Stimulated activated naive CD8-positive, alpha-beta T cell treated with anti-CD3 and anti-CD28 coated beads, Interleukin-15, Interleukin-2, amounts not matched to agents 100 ng/mL and 50 ng/mL, for 24 hours (primary cell): ENCODE measurements at regions not wholly inside any gene's neighbourhood (a gene's known extent, or its start where the extent isn't known, plus 50 kb on each side); places are given as distances from the start of the nearest gene placed in this dataset.

Source experiments
- H3K27ac Mint-ChIP-seq: one replicate; pipeline ENCODE4 v1.8.0; 2021; ENCODE audit warnings: mild to moderate bottlenecking, mixed read lengths
- H3K27me3 Mint-ChIP-seq: one replicate; pipeline ENCODE4 v1.8.0; 2021; ENCODE audit warnings: mixed read lengths
- H3K36me3 Mint-ChIP-seq: one replicate; pipeline ENCODE4 v1.8.0; 2021; ENCODE audit warnings: low read depth, mixed read lengths
- H3K4me1 Mint-ChIP-seq: one replicate; pipeline ENCODE4 v1.8.0; 2021; ENCODE audit warnings: low read depth, mixed read lengths
- H3K4me3 Mint-ChIP-seq: one replicate; pipeline ENCODE4 v1.8.0; 2021; ENCODE audit warnings: mild to moderate bottlenecking, mixed read lengths
- H3K9me3 Mint-ChIP-seq: one replicate; pipeline ENCODE4 v1.8.0; 2021; ENCODE audit warnings: mixed read lengths

GRCh38 chr15:36389107-36389506 lies 190.3 kb upstream of the CDIN1 start:
- Mint-ChIP-seq H3K36me3 (no peaks in the 10 kb centered on the region), H3K27ac (no peak overlapping the region)

GRCh38 chr15:36390491-36390890 lies 188.9 kb upstream of the CDIN1 start:
- no peaks in the 10 kb centered on the region for H3K9me3 Mint-ChIP-seq
- H3K4me1 Mint-ChIP-seq, result no peaks in the 10 kb centered on the region
- H3K4me3 Mint-ChIP-seq, result no peak overlapping the region
- no peaks in the 10 kb centered on the region for H3K27me3 Mint-ChIP-seq
- H3K27ac Mint-ChIP-seq, result no peak overlapping the region
- H3K36me3 Mint-ChIP-seq, result no peaks in the 10 kb centered on the region

More at GRCh38 chr15:36389107-36389506, 190.3 kb upstream of the CDIN1 start:
- no peaks in the 10 kb centered on the region for H3K27me3 Mint-ChIP-seq
- no peaks in the 10 kb centered on the region for H3K4me1 Mint-ChIP-seq
- H3K4me3 Mint-ChIP-seq, result no peak overlapping the region
- no peaks in the 10 kb centered on the region for H3K9me3 Mint-ChIP-seq

GRCh38 chr15:36392676-36393266 lies 186.7 kb upstream of the CDIN1 start:
- no peak overlapping the region for H3K4me3 Mint-ChIP-seq

GRCh38 chr15:36398212-36398611 lies 181.2 kb upstream of the CDIN1 start:
- H3K4me3 Mint-ChIP-seq, result no peak overlapping the region
- no peak overlapping the region for H3K27ac Mint-ChIP-seq
- no peaks in the 10 kb centered on the region for H3K27me3 Mint-ChIP-seq
- H3K36me3 Mint-ChIP-seq, result no peaks in the 10 kb centered on the region
- no peaks in the 10 kb centered on the region for H3K4me1 Mint-ChIP-seq
- H3K9me3 Mint-ChIP-seq, result no peaks in the 10 kb centered on the region

More at GRCh38 chr15:36392676-36393266, 186.7 kb upstream of the CDIN1 start:
- no peak overlapping the region for H3K27ac Mint-ChIP-seq
- no peaks in the 10 kb centered on the region for H3K36me3 Mint-ChIP-seq
- H3K27me3 Mint-ChIP-seq, result no peaks in the 10 kb centered on the region
- H3K4me1 Mint-ChIP-seq, result no peaks in the 10 kb centered on the region
- no peaks in the 10 kb centered on the region for H3K9me3 Mint-ChIP-seq

- H3K27ac Mint-ChIP-seq, result no peak overlapping the region
- H3K4me1 Mint-ChIP-seq, result no peaks in the 10 kb centered on the region
- H3K27me3 Mint-ChIP-seq, result no peaks in the 10 kb centered on the region
- no peak overlapping the region for H3K4me3 Mint-ChIP-seq
- no peaks in the 10 kb centered on the region for H3K36me3 Mint-ChIP-seq
- no peaks in the 10 kb centered on the region for H3K9me3 Mint-ChIP-seq
These were observed 180.2 kb upstream of the CDIN1 start for GRCh38 chr15:36399276-36399675.

- H3K27me3 Mint-ChIP-seq, result no peaks in the 10 kb centered on the region
- no peak overlapping the region for H3K4me3 Mint-ChIP-seq
- no peaks in the 10 kb centered on the region for H3K4me1 Mint-ChIP-seq
- no peaks in the 10 kb centered on the region for H3K36me3 Mint-ChIP-seq
- no peak overlapping the region for H3K27ac Mint-ChIP-seq
- no peaks in the 10 kb centered on the region for H3K9me3 Mint-ChIP-seq
These were observed 178.4 kb upstream of the CDIN1 start for GRCh38 chr15:36400936-36401585.

GRCh38 chr15:36401586-36401966 lies 177.8 kb upstream of the CDIN1 start:
- H3K4me1 Mint-ChIP-seq, result no peaks in the 10 kb centered on the region
- H3K9me3 Mint-ChIP-seq, result no peaks in the 10 kb centered on the region
- no peaks in the 10 kb centered on the region for H3K36me3 Mint-ChIP-seq
- no peak overlapping the region for H3K4me3 Mint-ChIP-seq
- H3K27ac Mint-ChIP-seq, result no peak overlapping the region
- H3K27me3 Mint-ChIP-seq, result no peaks in the 10 kb centered on the region

- Mint-ChIP-seq H3K4me1 (no peaks in the 10 kb centered on the region), H3K9me3 (no peaks in the 10 kb centered on the region), H3K27ac (no peak overlapping the region), H3K36me3 (no peaks in the 10 kb centered on the region), H3K4me3 (no peak overlapping the region), H3K27me3 (no peaks in the 10 kb centered on the region)
These were observed 176.1 kb upstream of the CDIN1 start for GRCh38 chr15:36403351-36403750.

GRCh38 chr15:36406366-36406765 lies 173.1 kb upstream of the CDIN1 start:
- Mint-ChIP-seq H3K36me3 (no peaks in the 10 kb centered on the region), H3K27me3 (no peaks in the 10 kb centered on the region), H3K9me3 (no peaks in the 10 kb centered on the region), H3K4me1 (no peaks in the 10 kb centered on the region), H3K27ac (no peak overlapping the region), H3K4me3 (no peak overlapping the region)

GRCh38 chr15:36406911-36407310 lies 172.5 kb upstream of the CDIN1 start:
- H3K4me1 Mint-ChIP-seq, result no peaks in the 10 kb centered on the region
- no peaks in the 10 kb centered on the region for H3K27me3 Mint-ChIP-seq
- H3K27ac Mint-ChIP-seq, result no peak overlapping the region
- no peak overlapping the region for H3K4me3 Mint-ChIP-seq
- no peaks in the 10 kb centered on the region for H3K9me3 Mint-ChIP-seq
- H3K36me3 Mint-ChIP-seq, result no peaks in the 10 kb centered on the region

GRCh38 chr15:36407647-36408046 lies 171.8 kb upstream of the CDIN1 start:
- no peak overlapping the region for H3K4me3 Mint-ChIP-seq
- no peaks in the 10 kb centered on the region for H3K4me1 Mint-ChIP-seq
- H3K27me3 Mint-ChIP-seq, result no peaks in the 10 kb centered on the region
- H3K9me3 Mint-ChIP-seq, result no peaks in the 10 kb centered on the region
- no peak overlapping the region for H3K27ac Mint-ChIP-seq
- H3K36me3 Mint-ChIP-seq, result no peaks in the 10 kb centered on the region

GRCh38 chr15:36409819-36410218 lies 169.6 kb upstream of the CDIN1 start:
- H3K36me3 Mint-ChIP-seq, result no peaks in the 10 kb centered on the region
- no peaks in the 10 kb centered on the region for H3K4me1 Mint-ChIP-seq
- H3K27ac Mint-ChIP-seq, result no peak overlapping the region
- H3K4me3 Mint-ChIP-seq, result no peak overlapping the region
- no peaks in the 10 kb centered on the region for H3K27me3 Mint-ChIP-seq
- H3K9me3 Mint-ChIP-seq, result no peaks in the 10 kb centered on the region

GRCh38 chr15:36414670-36415069 lies 164.8 kb upstream of the CDIN1 start:
- H3K27me3 Mint-ChIP-seq, result no peaks in the 10 kb centered on the region
- H3K4me1 Mint-ChIP-seq, result no peaks in the 10 kb centered on the region
- H3K9me3 Mint-ChIP-seq, result peaks cover 7% of the 10 kb centered on the region
- no peak overlapping the region for H3K27ac Mint-ChIP-seq
- H3K36me3 Mint-ChIP-seq, result no peaks in the 10 kb centered on the region
- H3K4me3 Mint-ChIP-seq, result no peak overlapping the region

- Mint-ChIP-seq H3K27ac (no peak overlapping the region), H3K36me3 (no peaks in the 10 kb centered on the region), H3K9me3 (peaks cover 7% of the 10 kb centered on the region), H3K4me3 (no peak overlapping the region), H3K4me1 (no peaks in the 10 kb centered on the region), H3K27me3 (no peaks in the 10 kb centered on the region)
These were observed 163.8 kb upstream of the CDIN1 start for GRCh38 chr15:36415643-36416042.

GRCh38 chr15:36422631-36423030 lies 156.8 kb upstream of the CDIN1 start:
- H3K27me3 Mint-ChIP-seq, result no peaks in the 10 kb centered on the region
- H3K36me3 Mint-ChIP-seq, result no peaks in the 10 kb centered on the region
- no peaks in the 10 kb centered on the region for H3K4me1 Mint-ChIP-seq
- H3K4me3 Mint-ChIP-seq, result no peak overlapping the region
- H3K9me3 Mint-ChIP-seq, result peaks cover 12% of the 10 kb centered on the region
- H3K27ac Mint-ChIP-seq, result no peak overlapping the region

- H3K4me1 Mint-ChIP-seq, result no peaks in the 10 kb centered on the region
- no peaks in the 10 kb centered on the region for H3K36me3 Mint-ChIP-seq
- H3K4me3 Mint-ChIP-seq, result no peak overlapping the region
- no peak overlapping the region for H3K27ac Mint-ChIP-seq
- H3K9me3 Mint-ChIP-seq, result peaks cover 9% of the 10 kb centered on the region
- no peaks in the 10 kb centered on the region for H3K27me3 Mint-ChIP-seq
These were observed 152.7 kb upstream of the CDIN1 start for GRCh38 chr15:36426691-36427090.
